GM12878 (cell line): ENCODE measurements at regions not wholly inside any gene's neighbourhood (a gene's known extent, or its start where the extent isn't known, plus 50 kb on each side); places are given as distances from the start of the nearest gene placed in this dataset.

Experiments
- ATAC-seq: fragments of 200-7000 bp; cut with Tn5 transposase; 3 replicates; pipeline ENCODE4 v1.9.1; 2020; ENCODE audit warnings: mild to moderate bottlenecking, moderate library complexity
- BruUV-seq: library from RNA; stranded (reverse); fragments of 400-500 nt; replicated peaks from 2 replicates; lab custom pipeline; 2021; lab: Mats Ljungman, UMichigan
- CTCF ChIA-PET: fragments of 300-600 bp; sonication (Branson Sonifier 250); formaldehyde crosslinking; extraction: SDS; loops from one replicate; lab custom pipeline; 2021; ENCODE audit warnings: inconsistent platforms; lab: Yijun Ruan, JAX
- POLR2A ChIA-PET: fragments of 350-600 bp; formaldehyde crosslinking; extraction: SDS; loops from one replicate; lab custom pipeline; 2021; ENCODE audit warnings: inconsistent platforms; lab: Charles Lee
- RAD21 ChIA-PET: fragments of 300-600 bp; sonication (Branson Sonifier 250); formaldehyde crosslinking; loops from one replicate; lab custom pipeline; 2023; ENCODE audit warnings: antibody characterized with exemption; ENCODE audit not compliant: unreplicated experiment; lab: Charles Lee
- SMC1A ChIA-PET: fragments of 300-600 bp; sonication (Branson Sonifier 250); formaldehyde crosslinking; loops from one replicate; lab custom pipeline; 2023; ENCODE audit not compliant: unreplicated experiment, uncharacterized antibody; lab: Charles Lee
- DNase-seq: peaks from one replicate; pipeline ENCODE4 v3.0.0-alpha.2; 2011; ENCODE audit warnings: low read depth, low spot score
- FAIRE-seq: peaks from 3 replicates; lab custom pipeline; 2011; peaks lifted over from hg19 to GRCh38; lab: Jason Lieb, UNC
- H2AFZ ChIP-seq: 2 replicates; pipeline ENCODE4 v1.6.0; 2011; ENCODE audit warnings: low read depth, low read length, control low read depth; ENCODE audit not compliant: control insufficient read depth
- H3K27ac ChIP-seq: 2 replicates; pipeline ENCODE4 v1.5.1; 2011; ENCODE audit warnings: control low read depth; ENCODE audit not compliant: control insufficient read depth, insufficient read depth
- H3K27me3 ChIP-seq, 2 experiments: replicated peaks in 1 of 2; 2 replicates each; pipeline versions ENCODE4 v1.6.0 to v1.6.1; 2011; ENCODE audit warnings: low read length in 1 of 2; ENCODE audit not compliant: control insufficient read depth in 2 of 2, insufficient read depth in 2 of 2
- H3K36me3 ChIP-seq, 2 experiments: 2 replicates each; pipeline ENCODE4 v1.5.1; 2011; ENCODE audit warnings: low read length in 1 of 2; ENCODE audit not compliant: control insufficient read depth in 2 of 2, insufficient read depth in 2 of 2
- H3K4me1 ChIP-seq: 2 replicates; pipeline ENCODE4 v1.6.1; 2011; ENCODE audit warnings: mild to moderate bottlenecking, low read length, moderate library complexity, mixed read lengths; ENCODE audit not compliant: control insufficient read depth, insufficient read depth
- H3K4me2 ChIP-seq: 2 replicates; pipeline ENCODE4 v1.6.0; 2011; ENCODE audit warnings: control low read depth; ENCODE audit not compliant: control insufficient read depth, insufficient read depth
- H3K4me3 ChIP-seq: fragments of 200-600 bp; sonication (generic); 2 replicates; pipeline ENCODE4 v1.5.1; 2016
- H3K79me2 ChIP-seq: 2 replicates; pipeline ENCODE4 v1.6.0; 2011; ENCODE audit warnings: low read length; ENCODE audit not compliant: control insufficient read depth, insufficient read depth
- H3K9ac ChIP-seq: 2 replicates; pipeline ENCODE4 v1.8.0; 2011; ENCODE audit warnings: low read length, control low read depth, mixed read lengths; ENCODE audit not compliant: control insufficient read depth, insufficient read depth
- H3K9me3 ChIP-seq: replicated peaks from 3 replicates; pipeline ENCODE4 v1.5.1; 2011; ENCODE audit warnings: mild to moderate bottlenecking, low read length; ENCODE audit not compliant: control insufficient read depth, insufficient read depth
- H4K20me1 ChIP-seq: 2 replicates; pipeline ENCODE4 v1.6.0; 2011; ENCODE audit not compliant: control insufficient read depth, insufficient read depth
- ATF2 ChIP-seq: IDR thresholded peaks from 2 replicates; pipeline ENCODE4 v1.6.1; 2012; ENCODE audit warnings: low read length, inconsistent platforms
- ATF3 ChIP-seq: IDR thresholded peaks from 2 replicates; pipeline ENCODE4 v1.6.1; 2011; ENCODE audit warnings: low read depth, mild to moderate bottlenecking, low read length, moderate library complexity, borderline replicate concordance; ENCODE audit errors: extremely low read depth
- CHD1 ChIP-seq: IDR thresholded peaks from 2 replicates; pipeline ENCODE4 v1.6.1; 2012; ENCODE audit warnings: low read depth, low read length, improper control_type of control experiment
- DPF2 ChIP-seq: fragments of 450-650 bp; IDR thresholded peaks from 2 replicates; pipeline ENCODE4 v1.6.1; 2017; ENCODE audit warnings: mild to moderate bottlenecking
- GABPA ChIP-seq: IDR thresholded peaks from 2 replicates; pipeline ENCODE4 v1.6.1; 2014; ENCODE audit warnings: antibody characterized with exemption, low read depth, mild to moderate bottlenecking, inconsistent platforms
- IRF5 ChIP-seq: fragments of 450-650 bp; IDR thresholded peaks from 2 replicates; pipeline ENCODE4 v1.6.1; 2017; ENCODE audit warnings: borderline replicate concordance
- MEF2B ChIP-seq: fragments of 450-650 bp; IDR thresholded peaks from 2 replicates; pipeline ENCODE4 v1.6.1; 2018; ENCODE audit warnings: mild to moderate bottlenecking, moderate library complexity; ENCODE audit not compliant: partially characterized antibody, poor library complexity, severe bottlenecking
- NFYA ChIP-seq: IDR thresholded peaks from 2 replicates; pipeline ENCODE4 v1.6.1; 2011; ENCODE audit warnings: low read depth, mild to moderate bottlenecking, low read length, improper control_type of control experiment, borderline replicate concordance
- ZBTB11 ChIP-seq: fragments of 450-650 bp; formaldehyde crosslinking; IDR thresholded peaks from 2 replicates; pipeline ENCODE4 v1.5.0; 2022; ENCODE audit warnings: mild to moderate bottlenecking, missing genetic modification characterization
- ZBTB4 ChIP-seq: fragments of 450-650 bp; formaldehyde crosslinking; IDR thresholded peaks from 2 replicates; pipeline ENCODE4 v1.4.0; 2022; ENCODE audit warnings: mild to moderate bottlenecking, moderate library complexity
- ZNF24 ChIP-seq: fragments of 450-650 bp; IDR thresholded peaks from 2 replicates; pipeline ENCODE4 v1.6.1; 2017; ENCODE audit warnings: antibody characterized with exemption, mild to moderate bottlenecking
- WGBS: methylation state at CpG from one replicate; pipeline ENCODE4 v1.1.6; 2016; ENCODE audit warnings: low lambda C conversion rate; ENCODE audit not compliant: insufficient replicate concordance, insufficient coverage; ENCODE audit errors: missing lambda C conversion rate; 5-methylcytosine and 5-hydroxymethylcytosine counted together
- in situ Hi-C: fragments of 300-500 bp; cut with MboI; formaldehyde crosslinking; loops from 9 replicates; pipeline ENCODE4 v1.14.3; 2018; ENCODE audit warnings: mixed read lengths
- intact Hi-C: fragments of 100-400 bp; cut with micrococcal nuclease; formaldehyde crosslinking; loops from one replicate; pipeline ENCODE4 v1.14.2; 2022; ENCODE audit not compliant: unreplicated experiment

GRCh38 chr4:187767158-187767557 is 228.4 kb upstream of the ZFP42 start:
- ChIA-PET POLR2A (no interaction called here), CTCF (no interaction called here), SMC1A (no interaction called here), RAD21 (no interaction called here)
- Histone ChIP-seq H3K27ac (no peak overlapping the region), H3K79me2 (no peaks in the 10 kb centered on the region), H3K9ac (no peak overlapping the region), H3K4me2 (no peak overlapping the region), H3K27me3 (no peaks in the 10 kb centered on the region), H2AFZ (no peak overlapping the region), H4K20me1 (no peaks in the 10 kb centered on the region), H3K36me3 (no peaks in the 10 kb centered on the region), H3K4me3 (no peak overlapping the region), H3K4me1 (no peaks in the 10 kb centered on the region), H3K9me3 (no peaks in the 10 kb centered on the region)
- ATAC-seq (no peak), DNase-seq (no peak), FAIRE-seq (no peak)
- BruUV-seq, result no TSS peak
- intact Hi-C loops (no loop called here), in situ Hi-C loops (no loop called here)
- WGBS, result 0% methylated on average over 3 of the region's 3 CpGs
- TF ChIP-seq ATF2 (no peak), GABPA (no peak), ZBTB4 (CRISPR knock-in tag) (no peak), NFYA (no peak), CHD1 (no peak), IRF5 (no peak), ATF3 (no peak), ZNF24 (no peak), MEF2B (no peak), ZBTB11 (CRISPR knock-in tag) (no peak), DPF2 (no peak)
